ENCODE measurements at regions not wholly inside any gene's neighbourhood (a gene's known extent, or its start where the extent isn't known, plus 50 kb on each side); places are given as distances from the start of the nearest gene placed in this dataset.

DNA sequence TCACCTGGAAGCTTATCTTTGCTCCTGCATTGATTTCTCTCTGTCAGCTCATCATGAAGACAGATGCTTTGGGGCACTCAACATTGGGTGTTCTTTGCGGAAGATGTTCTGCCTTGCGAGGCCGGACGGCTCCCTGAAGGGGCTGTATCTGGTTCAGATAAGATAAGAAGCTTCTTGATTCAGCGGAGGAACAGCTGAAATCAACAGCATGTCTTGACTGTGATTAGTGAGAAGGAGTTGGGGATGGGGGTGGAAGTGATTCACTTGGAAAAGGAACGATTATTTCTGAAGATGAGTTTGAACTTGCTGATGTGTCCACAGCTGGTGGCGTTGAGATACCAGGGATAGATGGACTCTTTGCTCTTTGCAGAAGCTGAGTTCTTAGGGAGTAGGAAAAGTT lies 126.9 kb upstream of the WSCD1 start:
- H3K27me3 Mint-ChIP-seq (ENCODE audit: low read depth in 2 of 2): peaks cover 20 to 50% of the 10 kb centered on the region in 2 donors
- H3K4me1 ChIP-seq (ENCODE audit: control insufficient read depth, insufficient read depth, low read length): no peaks in the 10 kb centered on the region
- H3K4me3 Mint-ChIP-seq: no peak overlapping the region
- no peaks in the 10 kb centered on the region for H3K36me3 Mint-ChIP-seq
- no peaks in the 10 kb centered on the region for H3K9me3 ChIP-seq (ENCODE audit: control insufficient read depth, insufficient read depth, low read length)
- TF ChIP-seq, protein P1, sequence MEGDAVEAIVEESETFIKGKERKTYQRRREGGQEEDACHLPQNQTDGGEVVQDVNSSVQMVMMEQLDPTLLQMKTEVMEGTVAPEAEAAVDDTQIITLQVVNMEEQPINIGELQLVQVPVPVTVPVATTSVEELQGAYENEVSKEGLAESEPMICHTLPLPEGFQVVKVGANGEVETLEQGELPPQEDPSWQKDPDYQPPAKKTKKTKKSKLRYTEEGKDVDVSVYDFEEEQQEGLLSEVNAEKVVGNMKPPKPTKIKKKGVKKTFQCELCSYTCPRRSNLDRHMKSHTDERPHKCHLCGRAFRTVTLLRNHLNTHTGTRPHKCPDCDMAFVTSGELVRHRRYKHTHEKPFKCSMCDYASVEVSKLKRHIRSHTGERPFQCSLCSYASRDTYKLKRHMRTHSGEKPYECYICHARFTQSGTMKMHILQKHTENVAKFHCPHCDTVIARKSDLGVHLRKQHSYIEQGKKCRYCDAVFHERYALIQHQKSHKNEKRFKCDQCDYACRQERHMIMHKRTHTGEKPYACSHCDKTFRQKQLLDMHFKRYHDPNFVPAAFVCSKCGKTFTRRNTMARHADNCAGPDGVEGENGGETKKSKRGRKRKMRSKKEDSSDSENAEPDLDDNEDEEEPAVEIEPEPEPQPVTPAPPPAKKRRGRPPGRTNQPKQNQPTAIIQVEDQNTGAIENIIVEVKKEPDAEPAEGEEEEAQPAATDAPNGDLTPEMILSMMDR (IDR thresholded peaks at IDR 0.05): no peak
- no peaks in the 10 kb centered on the region for H3K9me3 Mint-ChIP-seq
- ATAC-seq (no peak), DNase-seq (no peak)
- H3K36me3 ChIP-seq (ENCODE audit: control insufficient read depth, insufficient read depth, low read length): no peaks in the 10 kb centered on the region
- H3K27me3 ChIP-seq (ENCODE audit: control insufficient read depth, insufficient read depth, low read length): no peaks in the 10 kb centered on the region
- no peak overlapping the region for H3K27ac ChIP-seq (ENCODE audit: low read length)
- no peak overlapping the region for H3K4me3 ChIP-seq (ENCODE audit: low read length)
- 78% methylated on average over 7 of the region's 7 CpGs for WGBS (ENCODE audit: insufficient coverage)
- intact Hi-C loops (cut with micrococcal nuclease): no loop called here
- no peaks in the 10 kb centered on the region for H3K4me1 Mint-ChIP-seq
- no peak overlapping the region for H3K27ac Mint-ChIP-seq

DNA sequence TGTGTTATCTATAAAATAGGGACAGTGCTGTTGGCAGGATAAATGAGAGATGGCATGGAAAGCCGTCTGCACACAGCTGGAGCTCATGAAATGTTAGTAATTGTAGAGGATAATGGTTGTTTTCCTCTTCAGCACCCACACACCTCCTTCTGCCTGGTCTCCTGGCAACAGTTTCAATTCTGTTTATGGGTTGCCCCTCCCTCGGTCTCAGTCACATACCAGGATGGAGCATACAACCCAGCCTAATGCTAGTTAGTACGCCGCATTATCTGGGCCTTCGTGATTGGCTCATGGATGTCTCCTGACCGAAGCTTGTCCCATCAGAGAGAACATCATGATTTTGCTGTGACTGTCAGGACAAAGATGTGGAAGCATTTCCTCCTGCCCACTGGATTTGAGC lies 126.2 kb upstream of the WSCD1 start:
- no peaks in the 10 kb centered on the region for H3K36me3 ChIP-seq (ENCODE audit: control insufficient read depth, insufficient read depth, low read length)
- no peaks in the 10 kb centered on the region for H3K4me1 Mint-ChIP-seq
- H3K9me3 ChIP-seq (ENCODE audit: control insufficient read depth, insufficient read depth, low read length): no peaks in the 10 kb centered on the region
- TF ChIP-seq, protein P1 (IDR thresholded peaks at IDR 0.05): no peak
- H3K4me1 ChIP-seq (ENCODE audit: control insufficient read depth, insufficient read depth, low read length): no peaks in the 10 kb centered on the region
- no peaks in the 10 kb centered on the region for H3K9me3 Mint-ChIP-seq
- H3K4me3 Mint-ChIP-seq: no peak overlapping the region
- H3K27me3 Mint-ChIP-seq (ENCODE audit: low read depth in 2 of 2): peaks cover 24 to 57% of the 10 kb centered on the region in 2 donors
- no peak overlapping the region for H3K27ac ChIP-seq (ENCODE audit: low read length)
- DNase-seq (no peak), ATAC-seq (no peak)
- intact Hi-C loops (cut with micrococcal nuclease): no loop called here
- no peaks in the 10 kb centered on the region for H3K36me3 Mint-ChIP-seq
- H3K4me3 ChIP-seq (ENCODE audit: low read length): no peak overlapping the region
- 77% methylated on average over 6 of the region's 6 CpGs for WGBS (ENCODE audit: insufficient coverage)
- no peak overlapping the region for H3K27ac Mint-ChIP-seq
- H3K27me3 ChIP-seq (ENCODE audit: control insufficient read depth, insufficient read depth, low read length): no peaks in the 10 kb centered on the region

DNA sequence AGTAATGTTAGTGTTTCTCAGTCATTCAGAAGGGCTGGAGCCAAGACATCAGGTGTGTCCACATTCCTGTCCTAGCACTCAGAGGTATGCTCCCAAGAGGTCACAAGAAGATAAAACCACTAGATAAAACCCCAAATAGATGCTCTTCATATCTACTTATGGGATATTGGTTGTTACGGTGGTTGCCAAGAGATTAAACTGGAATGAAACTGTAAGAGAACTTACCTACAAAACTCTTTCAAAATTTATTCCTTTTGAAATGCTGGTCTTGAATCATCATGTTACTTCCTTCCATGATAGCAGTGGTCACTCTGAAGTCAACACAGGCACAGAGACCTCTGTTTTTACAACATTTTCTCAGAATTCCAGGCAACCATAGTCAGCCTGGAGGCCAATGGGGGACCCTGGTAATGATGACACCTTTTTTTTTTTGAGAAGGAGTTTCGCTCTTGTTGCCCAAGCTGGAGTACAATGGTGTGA lies 122.4 kb upstream of the WSCD1 start:
- ATAC-seq (no peak), DNase-seq (no peak)
- intact Hi-C loops (cut with micrococcal nuclease): no loop called here
- peaks cover 26 to 78% of the 10 kb centered on the region in 2 donors for H3K27me3 Mint-ChIP-seq (ENCODE audit: low read depth in 2 of 2)
- H3K27ac Mint-ChIP-seq: no peak overlapping the region
- Histone ChIP-seq H3K36me3 (ENCODE audit: control insufficient read depth, insufficient read depth, low read length) (no peaks in the 10 kb centered on the region), H3K27ac (ENCODE audit: low read length) (no peak overlapping the region), H3K9me3 (ENCODE audit: control insufficient read depth, insufficient read depth, low read length) (no peaks in the 10 kb centered on the region), H3K4me3 (ENCODE audit: low read length) (no peak overlapping the region), H3K27me3 (ENCODE audit: control insufficient read depth, insufficient read depth, low read length) (no peaks in the 10 kb centered on the region), H3K4me1 (ENCODE audit: control insufficient read depth, insufficient read depth, low read length) (no peaks in the 10 kb centered on the region)
- H3K4me1 Mint-ChIP-seq: no peaks in the 10 kb centered on the region
- TF ChIP-seq, protein P1 (IDR thresholded peaks at IDR 0.05): no peak
- H3K4me3 Mint-ChIP-seq: no peak overlapping the region
- 90% methylated on average over 2 of the region's 2 CpGs for WGBS (ENCODE audit: insufficient coverage)
- no peaks in the 10 kb centered on the region for H3K36me3 Mint-ChIP-seq
- H3K9me3 Mint-ChIP-seq: no peaks in the 10 kb centered on the region

DNA sequence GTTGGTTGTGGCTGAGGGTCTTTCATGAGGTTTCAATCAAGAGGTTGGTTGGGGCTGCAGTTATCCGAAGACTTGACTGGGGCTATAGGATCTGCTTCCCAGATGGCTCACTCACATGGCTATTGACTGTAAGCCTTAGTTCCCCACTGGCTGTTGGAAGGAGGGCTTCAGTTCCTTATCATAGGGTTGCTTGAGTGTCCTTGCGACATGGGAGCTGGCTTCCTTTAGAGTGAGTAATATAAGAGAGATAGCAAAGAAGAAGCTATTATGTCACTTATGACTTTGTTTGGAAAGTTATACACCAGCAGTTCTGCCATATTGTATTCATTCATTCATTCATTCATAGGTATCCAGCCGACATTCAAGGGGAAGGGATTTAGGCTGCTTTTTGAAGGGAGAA lies 121.4 kb upstream of the WSCD1 start:
- TF ChIP-seq, protein P1 (IDR thresholded peaks at IDR 0.05): no peak
- no peak overlapping the region for H3K27ac Mint-ChIP-seq
- ATAC-seq: no peak
- no peaks in the 10 kb centered on the region for H3K36me3 ChIP-seq (ENCODE audit: control insufficient read depth, insufficient read depth, low read length)
- H3K4me3 Mint-ChIP-seq: no peak overlapping the region
- DNase-seq: no peak
- peaks cover 24 to 71% of the 10 kb centered on the region in 2 donors for H3K27me3 Mint-ChIP-seq (ENCODE audit: low read depth in 2 of 2)
- WGBS (ENCODE audit: insufficient coverage): 89% methylated on average over 2 of the region's 3 CpGs
- no peak overlapping the region for H3K27ac ChIP-seq (ENCODE audit: low read length)
- H3K4me1 Mint-ChIP-seq: no peaks in the 10 kb centered on the region
- intact Hi-C loops (cut with micrococcal nuclease): no loop called here
- no peaks in the 10 kb centered on the region for H3K36me3 Mint-ChIP-seq
- H3K4me1 ChIP-seq (ENCODE audit: control insufficient read depth, insufficient read depth, low read length): no peaks in the 10 kb centered on the region
- H3K4me3 ChIP-seq (ENCODE audit: low read length): no peak overlapping the region
- no peaks in the 10 kb centered on the region for H3K9me3 ChIP-seq (ENCODE audit: control insufficient read depth, insufficient read depth, low read length)
- H3K9me3 Mint-ChIP-seq: no peaks in the 10 kb centered on the region
- no peaks in the 10 kb centered on the region for H3K27me3 ChIP-seq (ENCODE audit: control insufficient read depth, insufficient read depth, low read length)
